Retinal pigment epithelial cell (primary cell): ENCODE measurements at regions not wholly inside any gene's neighbourhood (a gene's known extent, or its start where the extent isn't known, plus 50 kb on each side); places are given as distances from the start of the nearest gene placed in this dataset.
"Not testable (repeated sequence)": the region's sequence is repeated elsewhere in the genome, so short reads cannot be mapped to it uniquely, and the experiment has no call there.

Experiments used
- DNase-seq: peaks from one replicate; pipeline ENCODE4 v3.0.0-alpha.2; 2010; ENCODE audit warnings: low read depth
- H3K4me3 ChIP-seq: 2 replicates; pipeline ENCODE4 v1.5.1; 2011; ENCODE audit warnings: mild to moderate bottlenecking, low read length, control low read depth, moderate library complexity
- CTCF ChIP-seq: conservative IDR thresholded peaks from 2 replicates; pipeline ENCODE4 v1.5.1; 2011; ENCODE audit warnings: low read depth, low read length, control low read depth, inconsistent platforms

GRCh38 chr6:137975188-137975940, 108.3 kb downstream of the TNFAIP3 start:
- no peak for DNase-seq

DNA sequence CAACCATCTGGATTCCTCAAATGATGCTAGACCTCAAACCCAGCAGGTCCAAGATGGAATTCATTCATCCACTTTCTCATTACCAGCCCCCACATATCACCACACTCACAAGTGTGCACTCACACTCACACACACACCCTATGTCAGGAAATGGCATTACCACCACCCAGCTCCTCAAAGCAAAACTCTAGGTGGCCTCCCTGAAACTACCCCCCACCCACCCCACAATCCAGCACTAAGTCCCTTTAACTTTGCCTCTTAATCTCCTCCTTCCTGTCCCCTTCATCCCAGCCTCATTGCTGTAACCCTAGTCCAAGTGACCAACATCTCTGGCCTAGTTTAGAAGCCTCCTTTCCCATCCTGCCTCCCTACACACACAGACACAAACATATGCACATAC, 109.4 kb downstream of the TNFAIP3 start:
- no peak for DNase-seq
- H3K4me3 ChIP-seq = no peak overlapping the region
- TF ChIP-seq CTCF = no peak

More at GRCh38 chr6:137975188-137975940, 108.3 kb downstream of the TNFAIP3 start:
- H3K4me3 ChIP-seq = no peak overlapping the region
- TF ChIP-seq CTCF = peak; percentile 27

DNA sequence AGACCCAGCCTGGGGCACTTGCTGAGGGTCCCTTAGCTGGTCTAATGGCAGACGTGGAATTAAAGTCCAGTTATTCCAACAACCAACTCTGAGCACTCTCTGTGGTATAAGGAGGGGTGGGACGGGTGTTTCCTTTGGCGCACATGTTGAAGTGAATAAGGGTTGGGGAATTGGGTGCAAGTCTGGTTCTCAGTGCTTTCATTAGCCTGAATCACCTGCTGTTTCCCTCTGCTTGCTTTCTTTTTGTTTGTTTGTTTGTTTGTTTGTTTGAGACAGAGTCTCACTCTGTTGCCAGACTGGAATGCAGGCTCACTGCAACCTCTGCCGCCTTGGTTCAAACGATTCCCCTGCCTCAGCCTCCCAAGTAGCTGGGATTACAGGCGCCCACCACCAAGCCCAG, 110.1 kb downstream of the TNFAIP3 start:
- no peak for TF ChIP-seq CTCF
- DNase-seq = no peak
- H3K4me3 ChIP-seq = no peak overlapping the region

- no peak for TF ChIP-seq CTCF
- DNase-seq = no peak
- no peak overlapping the region for H3K4me3 ChIP-seq
These were observed 110.8 kb downstream of the TNFAIP3 start for GRCh38 chr6:137977814-137978213.

- DNase-seq = no peak
- H3K4me3 ChIP-seq = no peak overlapping the region
- no peak for TF ChIP-seq CTCF
These were observed 111.3 kb downstream of the TNFAIP3 start for GRCh38 chr6:137978252-137978896.

DNA sequence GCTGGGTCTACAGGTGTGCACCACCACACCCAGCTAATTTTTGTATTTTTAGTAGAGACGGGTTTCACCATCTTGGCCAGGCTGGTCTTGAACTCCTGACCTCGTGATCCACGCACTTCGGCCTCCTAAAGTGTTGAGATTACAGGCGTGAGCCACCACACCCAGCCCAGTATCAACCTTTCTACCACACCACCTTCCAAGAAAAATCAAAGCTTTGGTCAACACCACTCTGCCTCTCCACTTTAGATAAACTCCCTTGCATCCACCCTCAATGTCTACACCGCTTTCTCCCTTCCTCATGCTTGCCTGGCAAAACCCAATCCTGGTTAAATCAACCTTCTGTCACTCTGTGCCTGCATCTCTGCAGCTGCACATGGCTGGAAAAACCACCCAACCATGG, 112.2 kb downstream of the TNFAIP3 start:
- not testable (repeated sequence) for DNase-seq, H3K4me3 ChIP-seq

DNA sequence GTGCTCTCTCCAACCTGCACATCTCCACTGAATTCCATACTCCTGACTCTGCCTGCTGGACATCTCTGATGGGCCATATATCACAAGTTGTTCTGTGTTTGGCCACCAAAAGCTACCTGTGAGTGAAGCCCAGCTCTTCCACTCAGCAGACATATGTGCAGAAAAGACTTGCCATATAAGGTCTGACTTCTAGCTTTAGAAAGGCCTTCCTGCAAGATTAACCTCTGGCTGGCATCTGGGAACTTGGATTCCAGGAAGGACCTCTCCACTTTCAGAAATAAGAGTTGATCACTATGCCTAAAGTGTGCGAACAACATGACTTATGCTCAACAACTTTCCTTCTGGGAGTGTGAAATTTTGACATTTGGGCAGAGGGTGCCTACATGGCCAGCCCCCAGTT, 113.7 kb downstream of the TNFAIP3 start:
- H3K4me3 ChIP-seq = no peak overlapping the region
- no peak for DNase-seq
- no peak for TF ChIP-seq CTCF
